Gastroesophageal sphincter (tissue), 4 donors: ENCODE measurements at regions not wholly inside any gene's neighbourhood (a gene's known extent, or its start where the extent isn't known, plus 50 kb on each side); places are given as distances from the start of the nearest gene placed in this dataset.

Experiments used
- ATAC-seq: fragments of 150-250 bp; one replicate; pipeline ENCODE4 v1.9.1; 2016; ENCODE audit warnings: mild to moderate bottlenecking, moderate library complexity
- H3K27ac ChIP-seq, 4 donors: fragments of 200-600 bp; sonication (generic) in 3 of 4; 1 replicate in 3 of 4; 2 replicates in 1 of 4; pipeline ENCODE4 v1.5.1; 2016 to 2019
- H3K27me3 ChIP-seq: fragments of 200-600 bp; sonication (generic); one replicate; pipeline ENCODE4 v1.5.1; 2019
- H3K36me3 ChIP-seq, 2 donors: fragments of 200-600 bp; sonication (generic); one replicate each; pipeline ENCODE4 v1.5.1; 2019; ENCODE audit warnings: control low read depth in 1 of 2
- H3K4me1 ChIP-seq, 3 donors: fragments of 200-600 bp; sonication (generic); 1 replicate in 2 of 3; 2 replicates in 1 of 3; pipeline ENCODE4 v1.5.1; 2016 to 2019; ENCODE audit warnings: control low read depth in 2 of 3
- H3K4me3 ChIP-seq, 2 donors: fragments of 200-600 bp; sonication (generic); one replicate each; pipeline ENCODE4 v1.5.1; 2019; ENCODE audit warnings: mild to moderate bottlenecking in 1 of 2, moderate library complexity in 1 of 2
- H3K9me3 ChIP-seq, 3 donors: fragments of 200-600 bp; sonication (generic); one replicate each; pipeline ENCODE4 v1.5.1; 2017 to 2019; ENCODE audit warnings: control low read depth in 2 of 3
- CTCF ChIP-seq, 4 experiments: fragments of 200-600 bp in 2 of 4; fragments of 450-650 bp in 2 of 4; sonication (generic) in 1 of 4; IDR thresholded peaks; one replicate each; pipeline ENCODE4 v1.5.1; 2017 to 2019; ENCODE audit warnings: antibody characterized with exemption in 4 of 4, mild to moderate bottlenecking in 2 of 4, moderate library complexity in 2 of 4
- EP300 ChIP-seq: sonication (generic); formaldehyde crosslinking; IDR thresholded peaks from one replicate; pipeline ENCODE4 v1.6.1; 2017; ENCODE audit warnings: antibody characterized with exemption, mild to moderate bottlenecking
- POLR2A ChIP-seq, 2 donors: fragments of 450-650 bp; IDR thresholded peaks; one replicate each; pipeline ENCODE4 v1.6.1; 2017; ENCODE audit warnings: antibody characterized with exemption in 2 of 2, mild to moderate bottlenecking in 2 of 2, moderate library complexity in 1 of 2
- POLR2AphosphoS5 ChIP-seq: sonication (generic); formaldehyde crosslinking; IDR thresholded peaks from one replicate; pipeline ENCODE4 v1.6.1; 2017; ENCODE audit warnings: antibody characterized with exemption
- WGBS, 2 donors: methylation state at CpG; one replicate each; pipeline ENCODE4 v1.1.5; 2018; ENCODE audit warnings: low coverage in 1 of 2; 5-methylcytosine and 5-hydroxymethylcytosine counted together

GRCh38 chr4:175048906-175049305 lies 130.7 kb downstream of the ADAM29 start:
- H3K4me1 ChIP-seq: no peaks in the 10 kb centered on the region
- TF ChIP-seq CTCF (IDR thresholded peaks at IDR 0.05) (no peak), EP300 (no peak), POLR2A (IDR thresholded peaks at IDR 0.05) (no peak), POLR2AphosphoS5 (no peak)
- no peak for ATAC-seq
- no peaks in the 10 kb centered on the region for H3K36me3 ChIP-seq
- H3K27me3 ChIP-seq: no peaks in the 10 kb centered on the region
- WGBS, 2 donors: 40 to 54% methylated on average over 1 to 4 of the region's 4 CpGs
- no peaks in the 10 kb centered on the region for H3K9me3 ChIP-seq
- H3K27ac ChIP-seq: no peak overlapping the region
- H3K4me3 ChIP-seq: no peak overlapping the region

- no peak overlapping the region for H3K4me3 ChIP-seq
- 42 to 53% methylated on average over 2 of the region's 2 CpGs for WGBS, 2 donors
- H3K4me1 ChIP-seq: no peaks in the 10 kb centered on the region
- H3K27me3 ChIP-seq: no peaks in the 10 kb centered on the region
- no peak overlapping the region for H3K27ac ChIP-seq
- H3K9me3 ChIP-seq: no peaks in the 10 kb centered on the region
- no peak for ATAC-seq
- H3K36me3 ChIP-seq: no peaks in the 10 kb centered on the region
- TF ChIP-seq CTCF (IDR thresholded peaks at IDR 0.05) (no peak), POLR2A (IDR thresholded peaks at IDR 0.05) (no peak), POLR2AphosphoS5 (no peak), EP300 (no peak)
These were observed 133.8 kb downstream of the ADAM29 start for GRCh38 chr4:175051974-175052373.

GRCh38 chr4:175054980-175055379 lies 136.8 kb downstream of the ADAM29 start:
- TF ChIP-seq POLR2A (IDR thresholded peaks at IDR 0.05) (no peak), EP300 (no peak), POLR2AphosphoS5 (no peak), CTCF (IDR thresholded peaks at IDR 0.05) (no peak)
- H3K27me3 ChIP-seq: no peaks in the 10 kb centered on the region
- no peak overlapping the region for H3K27ac ChIP-seq
- H3K4me3 ChIP-seq: no peak overlapping the region
- H3K9me3 ChIP-seq: no peaks in the 10 kb centered on the region
- no peaks in the 10 kb centered on the region for H3K36me3 ChIP-seq
- H3K4me1 ChIP-seq: no peaks in the 10 kb centered on the region
- WGBS, 2 donors: 43 to 54% methylated on average over 1 to 3 of the region's 3 CpGs
- no peak for ATAC-seq

- no peaks in the 10 kb centered on the region for H3K27me3 ChIP-seq
- H3K27ac ChIP-seq: no peak overlapping the region
- no peaks in the 10 kb centered on the region for H3K9me3 ChIP-seq
- H3K4me3 ChIP-seq: no peak overlapping the region
- H3K36me3 ChIP-seq: no peaks in the 10 kb centered on the region
- no CpG with 5 or more reads among the region's 3 CpGs for WGBS, 2 donors
- H3K4me1 ChIP-seq: no peaks in the 10 kb centered on the region
- TF ChIP-seq CTCF (IDR thresholded peaks at IDR 0.05) (no peak), POLR2A (IDR thresholded peaks at IDR 0.05) (no peak), EP300 (no peak), POLR2AphosphoS5 (no peak)
- ATAC-seq: no peak
These were observed 144.0 kb downstream of the ADAM29 start for GRCh38 chr4:175062183-175062592.

GRCh38 chr4:175065228-175065627 lies 147.1 kb downstream of the ADAM29 start:
- Histone ChIP-seq H3K4me3 (no peak overlapping the region), H3K4me1 (no peaks in the 10 kb centered on the region), H3K27ac (no peak overlapping the region), H3K27me3 (no peaks in the 10 kb centered on the region), H3K9me3 (no peaks in the 10 kb centered on the region), H3K36me3 (no peaks in the 10 kb centered on the region)
- no peak for TF ChIP-seq EP300
- no peak for ATAC-seq
